GM18508 (cell line): ENCODE measurements at regions not wholly inside any gene's neighbourhood (a gene's known extent, or its start where the extent isn't known, plus 50 kb on each side); places are given as distances from the start of the nearest gene placed in this dataset.
"Not testable (repeated sequence)": the region's sequence is repeated elsewhere in the genome, so short reads cannot be mapped to it uniquely, and the experiment has no call there.

Experiments used
- ATAC-seq: cut with Tn5 transposase; IDR thresholded peaks from one replicate; pipeline ENCODE4 v1.9.1; 2021; ENCODE audit warnings: moderate number of reproducible peaks; ENCODE audit not compliant: insufficient read depth, unreplicated experiment

GRCh38 chr10:91076991-91077548, 143.4 kb upstream of the PCGF5 start:
- no peak for ATAC-seq

- ATAC-seq = no peak
Observed at GRCh38 chr10:91077549-91078071, 142.9 kb upstream of the PCGF5 start.

- no peak for ATAC-seq
Observed at GRCh38 chr10:91080776-91081175, 139.7 kb upstream of the PCGF5 start.

- ATAC-seq = no peak
Observed at GRCh38 chr10:91082447-91082846, 138.0 kb upstream of the PCGF5 start.

- no peak for ATAC-seq
Observed at GRCh38 chr10:91088300-91089140, 131.9 kb upstream of the PCGF5 start.

GRCh38 chr10:91090761-91091529, 129.5 kb upstream of the PCGF5 start:
- ATAC-seq = no peak

- ATAC-seq = no peak
Observed at GRCh38 chr10:91091780-91092179, 128.7 kb upstream of the PCGF5 start.

GRCh38 chr10:91096274-91096673, 124.2 kb upstream of the PCGF5 start:
- ATAC-seq = no peak

- ATAC-seq = no peak
Observed at GRCh38 chr10:91097313-91097712, 123.2 kb upstream of the PCGF5 start.

GRCh38 chr10:91098021-91098420, 122.4 kb upstream of the PCGF5 start:
- not testable (repeated sequence) for ATAC-seq

GRCh38 chr10:91103384-91104192, 116.9 kb upstream of the PCGF5 start:
- no peak for ATAC-seq

- ATAC-seq = no peak
Observed at GRCh38 chr10:91104193-91105041, 116.0 kb upstream of the PCGF5 start.

- no peak for ATAC-seq
Observed at GRCh38 chr10:91105269-91105668, 115.2 kb upstream of the PCGF5 start.

GRCh38 chr10:91108820-91109219, 111.6 kb upstream of the PCGF5 start:
- no peak for ATAC-seq

GRCh38 chr10:91111060-91111459, 109.4 kb upstream of the PCGF5 start:
- no peak for ATAC-seq

GRCh38 chr10:91115618-91116390, 104.7 kb upstream of the PCGF5 start:
- ATAC-seq = no peak

GRCh38 chr10:91117505-91117904, 103.0 kb upstream of the PCGF5 start:
- ATAC-seq = no peak

GRCh38 chr10:91120348-91120747, 100.1 kb upstream of the PCGF5 start:
- no peak for ATAC-seq

GRCh38 chr10:91123261-91123660, 97.2 kb upstream of the PCGF5 start:
- ATAC-seq = no peak
